NOMO-1 (cell line): ENCODE measurements at regions not wholly inside any gene's neighbourhood (a gene's known extent, or its start where the extent isn't known, plus 50 kb on each side); places are given as distances from the start of the nearest gene placed in this dataset.

Experiments
- DNase-seq, 2 experiments: peaks; one replicate each; lab custom pipeline; 2025; ENCODE audit not compliant: unreplicated experiment in 2 of 2; lab: John Stamatoyannopoulos, UW

DNA sequence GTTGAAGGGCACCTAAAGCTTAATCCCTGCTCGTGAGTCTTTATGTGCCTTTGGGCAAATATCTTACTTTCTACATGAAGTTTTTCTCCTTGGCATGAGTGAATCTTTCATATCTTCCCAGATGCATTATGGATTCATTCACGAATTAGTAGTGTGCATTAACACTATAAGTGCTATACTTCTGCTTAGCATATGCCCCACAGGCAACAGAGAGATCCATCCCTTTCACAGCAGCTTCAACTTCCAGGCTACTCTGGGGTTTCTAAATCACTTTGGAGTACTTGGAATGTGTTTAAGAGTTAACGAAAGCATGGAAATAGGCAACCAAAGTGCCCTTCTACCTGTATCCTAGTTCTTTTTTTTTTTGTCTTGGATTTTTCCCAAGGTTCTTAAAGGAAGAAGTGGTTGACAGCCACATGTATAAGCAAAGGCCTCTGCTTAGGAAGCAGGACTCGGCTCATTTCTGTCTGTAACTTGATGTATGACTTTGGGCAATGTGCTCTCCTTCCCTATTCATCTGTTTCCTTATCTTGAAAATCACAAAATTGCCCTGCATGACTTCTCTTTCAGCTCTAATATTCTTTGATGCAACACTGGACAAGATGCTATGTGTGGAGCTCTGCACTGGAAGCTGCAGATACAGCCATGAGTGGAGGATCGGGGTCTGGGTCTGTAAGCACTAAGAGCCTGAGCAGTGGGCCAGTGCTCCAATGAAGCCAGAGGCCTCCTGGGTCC lies 54.5 kb upstream of the ME3 start:
- DNase-seq = no peak

DNA sequence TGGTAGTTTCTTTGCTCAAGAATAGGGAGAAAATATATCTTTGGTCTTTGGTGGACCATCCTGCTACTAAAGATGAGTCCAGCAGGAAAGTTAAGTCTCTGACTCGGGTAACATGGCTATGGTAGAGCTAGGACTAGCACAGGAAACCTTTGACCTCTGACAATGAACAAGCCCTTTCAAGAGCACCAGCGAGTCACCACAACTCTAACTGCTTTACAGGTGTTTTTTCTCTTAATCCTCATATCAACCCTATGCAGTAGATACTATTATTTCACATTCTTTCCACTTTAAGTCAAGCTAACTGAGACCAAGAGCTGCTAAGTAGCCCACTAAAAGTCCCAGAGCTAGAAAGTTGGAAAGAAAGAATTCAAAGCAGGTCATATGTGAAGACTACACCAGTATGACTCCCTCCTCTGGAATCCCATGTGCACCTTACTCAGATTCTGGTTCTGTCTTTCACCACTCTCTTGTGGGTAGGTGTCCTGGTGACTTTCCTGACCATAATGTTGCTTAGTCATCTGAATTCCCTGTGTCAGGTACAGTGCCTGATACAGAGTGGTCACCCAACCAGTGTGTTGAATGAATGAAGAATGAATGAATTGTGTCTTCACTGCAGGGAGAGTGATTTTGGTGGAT lies 53.8 kb upstream of the ME3 start:
- no peak for DNase-seq

- DNase-seq = no peak
These were observed 51.7 kb upstream of the ME3 start for GRCh38 chr11:86724137-86724536.

GRCh38 chr11:86723281-86723680 lies 50.9 kb upstream of the ME3 start:
- DNase-seq = no peak

- no peak for DNase-seq
These were observed 50.3 kb upstream of the ME3 start for GRCh38 chr11:86722748-86723147.
